Stomach smooth muscle (tissue), 2 donors: ENCODE measurements at regions not wholly inside any gene's neighbourhood (a gene's known extent, or its start where the extent isn't known, plus 50 kb on each side); places are given as distances from the start of the nearest gene placed in this dataset.
A peak's percentile ranks its signal among the peaks of the same experiment; 100 is the strongest.

ENCODE experiments used
- H3K27ac ChIP-seq: one replicate; pipeline ENCODE4 v1.7.0; 2013; ENCODE audit warnings: mild to moderate bottlenecking, low read length, inconsistent platforms
- H3K27me3 ChIP-seq, 2 donors: one replicate each; pipeline ENCODE4 v1.7.0; 2013; ENCODE audit warnings: low read length in 2 of 2; ENCODE audit not compliant: insufficient read depth in 2 of 2, control insufficient read depth in 1 of 2
- H3K36me3 ChIP-seq, 2 donors: one replicate each; pipeline ENCODE4 v1.7.0; 2013; ENCODE audit warnings: low read length in 2 of 2; ENCODE audit not compliant: control insufficient read depth in 2 of 2, insufficient read depth in 2 of 2
- H3K4me1 ChIP-seq: one replicate; pipeline ENCODE4 v1.7.0; 2013; ENCODE audit warnings: low read length; ENCODE audit not compliant: control insufficient read depth, insufficient read depth
- H3K4me3 ChIP-seq, 2 donors: one replicate each; pipeline ENCODE4 v1.7.0; 2013; ENCODE audit warnings: low read length in 2 of 2
- H3K9ac ChIP-seq, 2 donors: one replicate each; pipeline ENCODE4 v1.7.0; 2013; ENCODE audit warnings: low read length in 2 of 2, mild to moderate bottlenecking in 1 of 2
- H3K9me3 ChIP-seq, 2 donors: one replicate each; pipeline ENCODE4 v1.7.0; 2013; ENCODE audit warnings: low read length in 2 of 2; ENCODE audit not compliant: control insufficient read depth in 2 of 2
- donor health status: healthy.
- donor health status: Pancreatic carcinoma.

DNA sequence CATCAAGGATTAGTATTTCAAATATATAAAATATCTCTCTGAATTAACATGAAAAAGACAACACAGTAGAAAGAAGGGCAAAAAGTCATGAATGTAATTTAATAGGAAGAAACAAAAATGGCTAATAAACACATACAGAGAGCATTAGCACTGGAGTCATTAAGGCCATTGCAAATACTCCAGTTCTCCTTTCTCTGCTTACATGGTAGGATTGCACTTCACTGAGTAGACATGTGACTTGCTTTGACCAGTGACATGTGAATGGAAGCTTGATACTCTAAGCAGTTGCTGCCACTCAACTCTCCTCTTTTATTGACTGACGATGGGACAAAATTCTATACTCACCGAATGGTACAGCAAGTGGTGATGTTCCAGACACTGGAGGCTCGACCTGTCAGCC, 153.9 kb upstream of the LGALSL start:
- Histone ChIP-seq H3K4me1 (no peaks in the 10 kb centered on the region), H3K4me3 (no peak overlapping the region), H3K27me3 (no peaks in the 10 kb centered on the region), H3K9ac (no peak overlapping the region), H3K9me3 (no peaks in the 10 kb centered on the region), H3K27ac (no peak overlapping the region), H3K36me3 (no peaks in the 10 kb centered on the region)

DNA sequence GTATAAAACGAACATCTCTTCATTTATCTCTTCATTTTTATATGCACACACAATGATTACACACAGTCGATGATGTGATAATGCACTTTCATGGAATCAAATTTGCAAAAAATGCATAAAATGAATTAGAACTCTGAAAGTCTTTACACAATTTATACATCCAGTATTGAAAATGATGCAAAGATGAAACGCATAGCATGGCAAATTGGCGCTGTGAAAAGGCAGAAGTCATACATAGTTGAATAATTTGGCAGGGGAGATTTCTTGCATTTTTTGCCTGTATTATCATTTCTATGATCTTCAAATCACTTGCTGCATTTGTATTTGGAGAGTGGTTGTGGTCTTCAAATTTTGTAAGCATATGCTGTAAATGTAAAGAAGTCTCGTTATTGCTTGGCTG, 150.7 kb upstream of the LGALSL start:
- Histone ChIP-seq H3K9ac (no peak overlapping the region), H3K4me3 (no peak overlapping the region), H3K36me3 (no peaks in the 10 kb centered on the region), H3K27me3 (no peaks in the 10 kb centered on the region), H3K9me3 (no peaks in the 10 kb centered on the region), H3K4me1 (no peaks in the 10 kb centered on the region), H3K27ac (no peak overlapping the region)

DNA sequence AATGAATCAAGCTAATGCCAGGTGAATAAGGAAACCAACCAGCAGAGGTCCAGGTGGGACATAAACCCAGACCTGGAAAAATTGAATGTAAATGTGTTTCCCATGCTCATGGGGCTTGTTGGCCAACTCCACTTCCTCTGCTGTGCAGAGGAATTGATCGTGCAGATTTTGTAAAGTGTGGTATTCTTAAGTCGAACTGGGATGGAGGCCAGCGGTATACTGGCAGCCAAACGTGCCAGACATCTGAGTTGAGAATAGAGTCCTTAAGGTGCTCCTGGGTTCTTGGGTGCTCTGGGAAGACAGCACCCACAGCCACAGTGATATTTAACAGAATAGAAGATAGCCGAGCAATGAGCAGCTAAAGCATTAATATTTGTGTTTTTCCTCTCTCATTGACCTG, 146.5 kb upstream of the LGALSL start:
- Histone ChIP-seq H3K27me3 (no peaks in the 10 kb centered on the region), H3K27ac (no peak overlapping the region), H3K4me3 (no peak overlapping the region), H3K36me3 (no peaks in the 10 kb centered on the region), H3K4me1 (peaks cover 3% of the 10 kb centered on the region), H3K9ac (no peak overlapping the region), H3K9me3 (no peaks in the 10 kb centered on the region)

DNA sequence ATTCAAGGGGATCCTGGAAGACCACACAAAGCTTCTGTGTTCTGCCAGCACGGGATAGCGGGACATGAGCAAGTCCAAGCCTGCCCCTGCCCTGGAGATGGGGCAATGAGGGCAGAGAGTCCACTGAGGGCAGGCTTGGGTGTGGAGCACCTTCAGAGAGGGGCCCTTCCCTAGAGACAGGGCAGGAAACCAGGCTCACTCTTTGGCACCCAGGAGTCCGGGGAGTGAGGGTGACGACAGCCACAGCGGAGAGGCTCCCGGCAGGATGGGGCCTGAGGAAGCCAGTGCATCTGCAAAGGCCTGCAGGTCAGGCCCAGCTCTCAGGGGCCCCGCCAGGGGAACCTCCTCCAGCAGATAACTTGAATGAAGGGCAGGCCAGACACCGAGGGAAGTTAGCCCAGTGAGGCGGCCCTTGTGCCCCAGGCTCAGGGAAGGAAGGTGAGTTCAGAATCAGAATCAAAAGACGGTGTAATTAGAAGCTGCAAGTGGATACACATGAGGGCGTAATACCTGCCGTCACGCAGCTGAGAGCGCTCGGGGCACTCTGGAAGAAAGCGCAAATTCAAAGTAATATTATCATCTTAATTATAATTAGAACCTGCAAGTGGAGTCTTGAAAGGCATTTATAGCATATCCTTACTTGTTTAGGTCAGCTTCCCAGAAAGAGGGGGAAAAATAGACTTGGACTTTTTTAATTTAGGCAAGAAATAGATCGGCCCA, 142.6 kb upstream of the LGALSL start:
- Histone ChIP-seq H3K4me3 (no peak overlapping the region), H3K9me3 (no peaks in the 10 kb centered on the region), H3K36me3 (no peaks in the 10 kb centered on the region), H3K9ac (no peak overlapping the region), H3K27ac (no peak overlapping the region), H3K4me1 (peaks cover 8% of the 10 kb centered on the region), H3K27me3 (no peaks in the 10 kb centered on the region)

DNA sequence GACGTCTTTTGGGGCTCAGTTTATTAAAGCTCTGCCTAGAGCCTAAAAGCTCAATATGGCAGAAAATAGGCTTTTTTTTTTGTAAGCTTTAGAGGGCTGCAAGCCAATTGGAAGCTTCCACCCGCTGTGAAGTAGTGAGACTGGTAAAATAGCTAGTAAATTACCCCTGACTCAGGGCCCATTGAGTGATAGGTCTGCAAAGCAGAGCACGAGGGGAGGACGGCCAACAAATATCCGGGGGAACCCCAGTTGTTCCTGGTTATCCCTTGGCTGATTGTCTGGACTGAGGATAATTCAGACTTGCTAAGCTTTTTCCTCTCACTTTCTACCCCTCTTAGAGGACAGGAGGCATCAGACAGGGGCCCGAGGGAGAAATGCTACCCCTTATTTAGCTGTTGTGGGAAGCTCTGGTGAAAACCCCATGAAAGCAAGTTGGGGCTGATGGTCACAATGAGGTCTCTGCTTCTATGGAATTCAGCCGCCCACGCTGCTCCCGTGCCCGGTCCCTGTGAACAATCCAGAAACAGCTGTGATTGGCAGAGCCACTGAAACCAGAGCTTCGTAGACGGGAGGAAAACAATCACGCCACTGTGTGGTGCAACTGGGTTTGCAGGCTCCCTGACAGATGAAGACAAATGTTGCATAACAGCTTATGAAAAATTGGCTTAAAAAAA, 141.9 kb upstream of the LGALSL start:
- H3K9ac ChIP-seq = no peak overlapping the region
- H3K27ac ChIP-seq = no peak overlapping the region
- H3K27me3 ChIP-seq = no peaks in the 10 kb centered on the region
- no peaks in the 10 kb centered on the region for H3K36me3 ChIP-seq
- peaks cover 8% of the 10 kb centered on the region for H3K4me1 ChIP-seq
- H3K9me3 ChIP-seq = no peaks in the 10 kb centered on the region
- peak overlapping the region; percentile 6 to 40 for H3K4me3 ChIP-seq

DNA sequence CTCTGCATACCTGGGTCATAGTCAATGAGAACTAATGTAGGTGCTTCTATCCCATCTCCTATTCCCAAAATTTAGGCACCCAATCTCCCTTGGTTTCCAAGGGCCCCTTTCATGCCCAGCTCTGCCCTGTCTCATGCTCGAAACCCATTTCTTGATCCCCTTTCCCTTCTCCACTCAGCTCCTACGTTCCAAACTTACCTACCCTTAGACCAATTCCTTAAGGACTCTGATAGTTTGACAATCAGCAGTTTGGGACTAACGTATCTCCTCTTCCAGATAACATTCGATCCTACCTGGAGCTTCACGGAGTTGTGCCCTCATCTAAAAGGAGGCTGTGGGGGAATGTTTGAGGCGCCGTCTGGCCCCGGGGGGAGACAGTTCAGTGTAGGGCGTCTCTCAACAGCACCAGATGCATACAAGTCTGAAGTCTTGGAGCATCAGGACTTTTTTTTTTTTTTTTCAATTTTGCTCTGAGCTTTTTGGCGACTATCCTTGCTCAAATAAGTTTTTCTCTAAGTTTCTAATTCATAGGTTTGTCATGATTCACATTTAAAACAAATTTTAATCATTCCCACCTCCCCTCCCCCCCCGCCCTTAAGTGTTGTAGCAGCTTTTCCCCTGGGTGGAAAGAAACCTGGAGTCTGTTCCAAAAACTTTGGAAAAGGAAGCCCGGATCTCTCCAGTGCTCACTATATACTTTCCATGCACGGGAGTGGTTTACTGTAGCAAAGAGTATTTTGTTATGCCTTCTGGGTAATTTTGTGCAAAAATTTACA, 141.2 kb upstream of the LGALSL start:
- no peaks in the 10 kb centered on the region for H3K9me3 ChIP-seq
- no peak overlapping the region for H3K9ac ChIP-seq
- peaks cover 8% of the 10 kb centered on the region for H3K4me1 ChIP-seq
- H3K27ac ChIP-seq = no peak overlapping the region
- no peaks in the 10 kb centered on the region for H3K36me3 ChIP-seq
- H3K4me3 ChIP-seq = peak overlapping the region in 1 of 2 donors; percentile 40
- H3K27me3 ChIP-seq = no peaks in the 10 kb centered on the region

DNA sequence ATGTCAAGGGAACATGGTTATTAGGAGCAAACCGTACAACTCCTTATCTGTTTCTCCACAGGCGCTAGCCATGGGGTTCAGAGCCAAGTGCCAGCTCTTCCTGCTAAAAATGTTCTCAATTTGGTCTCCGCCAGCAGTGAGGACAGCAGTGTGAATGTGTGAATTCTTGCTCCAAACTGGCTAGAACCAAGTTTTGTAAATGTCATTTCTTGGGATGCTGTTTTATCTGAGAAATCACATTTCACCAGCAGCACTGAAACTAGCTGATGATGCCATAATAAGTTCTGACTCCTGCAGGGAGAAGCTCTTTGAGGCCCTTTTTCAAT, 140.6 kb upstream of the LGALSL start:
- H3K9ac ChIP-seq = no peak overlapping the region
- H3K4me3 ChIP-seq = no peak overlapping the region
- H3K36me3 ChIP-seq = no peaks in the 10 kb centered on the region
- H3K4me1 ChIP-seq = peaks cover 8% of the 10 kb centered on the region
- no peak overlapping the region for H3K27ac ChIP-seq
- H3K9me3 ChIP-seq = no peaks in the 10 kb centered on the region
- H3K27me3 ChIP-seq = no peaks in the 10 kb centered on the region

DNA sequence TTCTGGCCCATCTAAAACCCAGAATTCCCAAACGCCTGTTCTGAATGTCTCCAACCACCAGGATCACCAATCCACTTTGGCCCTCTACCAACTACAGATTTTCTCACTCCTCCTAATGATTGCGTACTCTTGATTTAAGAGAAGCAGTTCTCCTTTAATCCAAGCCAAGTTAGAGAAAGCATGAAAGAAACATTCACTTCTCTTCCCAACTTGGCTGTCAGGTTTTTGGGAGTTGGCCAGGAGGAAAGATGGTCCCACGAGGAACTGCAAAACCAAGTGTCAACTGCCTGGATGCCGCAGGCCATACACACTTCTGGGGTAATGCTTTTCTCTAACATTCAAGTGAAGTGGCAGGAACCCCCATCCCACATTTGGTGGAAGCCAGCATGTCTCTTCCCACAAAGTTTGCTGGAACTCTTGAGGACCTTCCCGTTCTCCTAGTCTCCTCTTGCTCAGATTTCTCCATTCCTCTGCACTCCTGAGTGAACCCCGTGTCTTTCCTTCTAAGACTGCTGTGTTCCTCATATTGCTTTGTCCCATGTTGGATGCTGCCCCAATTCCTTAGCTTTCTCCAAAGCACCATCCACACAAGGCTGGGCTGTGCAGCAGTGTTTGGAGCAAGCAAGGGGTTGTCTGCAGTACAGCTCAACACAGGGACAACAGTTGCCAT, 138.5 kb upstream of the LGALSL start:
- Histone ChIP-seq H3K4me1 (peaks cover 8% of the 10 kb centered on the region), H3K27me3 (no peaks in the 10 kb centered on the region), H3K4me3 (no peak overlapping the region), H3K9me3 (no peaks in the 10 kb centered on the region), H3K9ac (no peak overlapping the region), H3K27ac (no peak overlapping the region), H3K36me3 (no peaks in the 10 kb centered on the region)

DNA sequence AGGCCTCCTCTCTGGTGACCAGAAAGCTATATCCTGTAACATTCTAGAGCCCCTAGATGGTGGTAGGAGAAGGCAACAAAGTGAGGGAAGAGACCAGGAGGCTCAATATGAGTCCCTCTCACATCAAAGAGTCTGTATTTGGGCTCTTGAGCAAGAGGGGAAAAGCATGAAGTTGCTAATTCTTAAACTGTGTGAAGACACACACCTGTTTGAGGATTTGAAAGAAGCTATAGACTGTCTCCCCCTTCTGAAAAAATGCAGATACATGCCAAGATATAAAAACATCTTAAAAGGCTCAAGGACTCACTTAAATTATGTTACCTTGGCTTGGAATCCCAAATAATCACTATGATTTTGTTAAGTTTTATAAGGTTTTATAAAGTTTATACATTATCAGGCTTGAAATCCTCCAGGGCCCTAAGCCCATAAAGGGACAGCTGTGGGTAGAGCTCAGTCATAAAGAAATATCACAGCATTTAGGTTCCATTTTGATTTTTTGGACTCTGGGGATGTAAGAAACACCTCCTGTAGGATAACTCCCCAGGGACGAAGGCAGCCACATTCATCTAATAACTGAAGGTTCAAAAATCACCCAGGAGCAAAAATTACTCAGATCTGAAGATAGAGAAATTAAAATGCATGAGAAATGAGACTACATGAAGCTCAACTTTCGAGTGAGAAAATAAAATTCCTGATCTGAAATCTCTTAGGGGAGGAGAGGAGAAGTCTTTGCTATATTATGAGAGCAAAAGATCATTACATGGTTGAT, 136.1 kb upstream of the LGALSL start:
- no peaks in the 10 kb centered on the region for H3K9me3 ChIP-seq
- H3K4me3 ChIP-seq = no peak overlapping the region
- H3K9ac ChIP-seq = no peak overlapping the region

DNA sequence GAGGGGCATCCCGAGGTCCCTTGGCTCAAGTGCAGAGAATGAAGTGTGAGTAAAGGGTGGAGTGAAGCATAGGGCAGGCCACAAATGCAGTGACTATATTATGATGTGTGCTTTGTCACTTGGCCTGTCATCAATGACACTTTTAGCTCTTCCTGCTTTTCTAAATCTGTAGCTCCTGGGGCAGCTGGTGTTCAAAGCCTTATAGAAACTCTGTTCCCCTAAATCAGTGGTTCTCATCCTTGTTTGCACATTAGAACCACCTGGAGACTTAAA, 135.6 kb upstream of the LGALSL start:
- Histone ChIP-seq H3K4me1 (no peaks in the 10 kb centered on the region), H3K36me3 (no peaks in the 10 kb centered on the region), H3K27me3 (no peaks in the 10 kb centered on the region), H3K4me3 (no peak overlapping the region), H3K9ac (no peak overlapping the region), H3K27ac (no peak overlapping the region), H3K9me3 (no peaks in the 10 kb centered on the region)

More for the DNA sequence above, 136.1 kb upstream of the LGALSL start:
- Histone ChIP-seq H3K27me3 (no peaks in the 10 kb centered on the region), H3K4me1 (peaks cover under 1% of the 10 kb centered on the region), H3K36me3 (no peaks in the 10 kb centered on the region), H3K27ac (no peak overlapping the region)
